HCT116 (cell line): ENCODE measurements at regions not wholly inside any gene's neighbourhood (a gene's known extent, or its start where the extent isn't known, plus 50 kb on each side); places are given as distances from the start of the nearest gene placed in this dataset.

ENCODE experiments used
- ATAC-seq: fragments of 200-7000 bp; cut with Tn5 transposase; 2 replicates; pipeline ENCODE4 v1.9.1; 2020; ENCODE audit warnings: mild to moderate bottlenecking, moderate library complexity
- BruUV-seq: library from RNA; stranded (reverse); fragments of 400-500 nt; replicated peaks from 2 replicates; lab custom pipeline; 2021; lab: Mats Ljungman, UMichigan
- CTCF ChIA-PET: fragments of 300-600 bp; sonication (Branson Sonifier 250); formaldehyde crosslinking; loops from one replicate; lab custom pipeline; 2021; ENCODE audit warnings: antibody characterized with exemption; lab: Charles Lee
- POLR2A ChIA-PET: fragments of 300-600, 350-600 bp; sonication (Branson Sonifier 250); formaldehyde crosslinking; loops from one replicate; lab custom pipeline; 2021; ENCODE audit warnings: antibody characterized with exemption; lab: Charles Lee
- RAD21 ChIA-PET, 2 experiments: fragments of 300-600 bp; sonication (Branson Sonifier 250); formaldehyde crosslinking; loops; one replicate each; lab custom pipeline; 2023; ENCODE audit warnings: low total read pairs in 2 of 2; ENCODE audit not compliant: uncharacterized antibody in 2 of 2, unreplicated experiment in 2 of 2, low non-redundant PET in 1 of 2; lab: Charles Lee
- DNase-seq: peaks from one replicate; pipeline ENCODE4 v3.0.0-alpha.2; 2010; ENCODE audit warnings: low read depth, low spot score
- H2AFZ ChIP-seq: fragments of 200-600 bp; shearing (Covaris generic), sonication (generic); 2 replicates; pipeline ENCODE4 v1.6.1; 2017; ENCODE audit warnings: low read depth, mixed run types, mixed read lengths, antibody characterized with exemption, low read length; ENCODE audit not compliant: poor library complexity, severe bottlenecking
- H3K27ac ChIP-seq: 2 replicates; pipeline ENCODE4 v1.5.1; 2012; ENCODE audit warnings: low read depth, low read length
- H3K27me3 ChIP-seq: fragments of 200-600 bp; sonication (generic); 2 replicates; pipeline ENCODE4 v1.6.1; 2016; ENCODE audit warnings: mixed run types, low read length, mixed read lengths; ENCODE audit not compliant: insufficient read depth
- H3K36me3 ChIP-seq, 2 experiments: fragments of 200-500 bp in 1 of 2; fragments of 200-600 bp in 1 of 2; sonication (Bioruptor generic) in 1 of 2; sonication (generic) in 1 of 2; 2 replicates each; pipeline versions ENCODE4 v1.5.1 to v1.6.1; 2014 to 2016; ENCODE audit warnings: low read length in 2 of 2, inconsistent platforms in 1 of 2, mixed read lengths in 1 of 2, mixed run types in 1 of 2; ENCODE audit not compliant: insufficient read depth in 2 of 2, control insufficient read depth in 1 of 2
- H3K4me1 ChIP-seq, 2 experiments: fragments of 200-600 bp in 1 of 2; sonication (generic) in 1 of 2; 2 replicates each; pipeline versions ENCODE4 v1.5.1 to v1.6.1; 2012 to 2017; ENCODE audit warnings: low read length in 2 of 2, inconsistent platforms in 1 of 2, mild to moderate bottlenecking in 1 of 2, mixed read lengths in 1 of 2, mixed run types in 1 of 2, moderate library complexity in 1 of 2; ENCODE audit not compliant: insufficient read depth in 2 of 2, control insufficient read depth in 1 of 2
- H3K4me2 ChIP-seq: fragments of 200-600 bp; sonication (generic); 2 replicates; pipeline ENCODE4 v1.6.1; 2017; ENCODE audit warnings: mixed run types, low read length, mixed read lengths
- H3K4me3 ChIP-seq, 2 experiments: fragments of 200-600 bp in 1 of 2; sonication (generic) in 1 of 2; replicated peaks in 1 of 2; 2 replicates each; pipeline ENCODE4 v1.5.1; 2011 to 2016; ENCODE audit warnings: low read length in 2 of 2, control low read depth in 1 of 2, low read depth in 1 of 2, mild to moderate bottlenecking in 1 of 2, mixed read lengths in 1 of 2, mixed run types in 1 of 2
- H3K79me2 ChIP-seq: fragments of 200-600 bp; sonication (generic); 2 replicates; pipeline ENCODE4 v1.6.1; 2017; ENCODE audit warnings: mild to moderate bottlenecking, mixed run types, low read length, moderate library complexity, mixed read lengths; ENCODE audit not compliant: insufficient read depth
- H3K9ac ChIP-seq: fragments of 200-600 bp; sonication (generic); 2 replicates; pipeline ENCODE4 v1.6.1; 2016; ENCODE audit warnings: low read length, mixed read lengths
- H3K9me2 ChIP-seq: fragments of 200-600 bp; sonication (generic), shearing (Covaris generic); 2 replicates; pipeline ENCODE4 v1.6.1; 2017; ENCODE audit warnings: mixed run types, mild to moderate bottlenecking, moderate library complexity; ENCODE audit not compliant: insufficient read depth
- H3K9me3 ChIP-seq, 2 experiments: fragments of 200-500 bp in 1 of 2; fragments of 200-600 bp in 1 of 2; sonication (Bioruptor generic) in 1 of 2; sonication (generic) in 1 of 2; 2 replicates each; pipeline ENCODE4 v1.6.1; 2014 to 2017; ENCODE audit warnings: low read length in 2 of 2, mixed read lengths in 2 of 2, inconsistent platforms in 1 of 2, low read depth in 1 of 2, mild to moderate bottlenecking in 1 of 2, mixed run types in 1 of 2, moderate library complexity in 1 of 2; ENCODE audit not compliant: control insufficient read depth in 1 of 2, insufficient read depth in 1 of 2
- H4K20me1 ChIP-seq: fragments of 200-600 bp; sonication (generic), shearing (Covaris generic); 2 replicates; pipeline ENCODE4 v1.6.1; 2017; ENCODE audit warnings: mixed run types, mild to moderate bottlenecking, moderate library complexity; ENCODE audit not compliant: insufficient read depth
- ATF3 ChIP-seq: IDR thresholded peaks from 2 replicates; pipeline ENCODE4 v1.6.1; 2012
- EGR1 ChIP-seq: IDR thresholded peaks from 2 replicates; pipeline ENCODE4 v1.6.1; 2012; ENCODE audit warnings: low read depth
- ELF1 ChIP-seq: IDR thresholded peaks from 2 replicates; pipeline ENCODE4 v1.6.1; 2012; ENCODE audit warnings: low read depth, borderline replicate concordance
- EZH2phosphoT487 ChIP-seq: fragments of 200-600 bp; IDR thresholded peaks from 2 replicates; pipeline ENCODE4 v1.6.1; 2018; ENCODE audit warnings: antibody characterized with exemption, borderline replicate concordance
- FOSL1 ChIP-seq: IDR thresholded peaks from 2 replicates; pipeline ENCODE4 v1.6.1; 2012; ENCODE audit warnings: low read depth
- JUND ChIP-seq: IDR thresholded peaks from 2 replicates; pipeline ENCODE4 v1.6.1; 2012
- MAX ChIP-seq: IDR thresholded peaks from 2 replicates; pipeline ENCODE4 v1.6.1; 2012
- REST ChIP-seq: IDR thresholded peaks from 2 replicates; pipeline ENCODE4 v1.6.1; 2012; ENCODE audit warnings: low read depth
- SIN3A ChIP-seq: IDR thresholded peaks from 2 replicates; pipeline ENCODE4 v1.6.1; 2012; ENCODE audit warnings: low read depth
- SRF ChIP-seq: IDR thresholded peaks from 2 replicates; pipeline ENCODE4 v1.6.1; 2012; ENCODE audit warnings: low read depth
- YY1 ChIP-seq: IDR thresholded peaks from 2 replicates; pipeline ENCODE4 v1.6.1; 2011; ENCODE audit warnings: low read length, low read depth, moderate library complexity, mild to moderate bottlenecking; ENCODE audit not compliant: insufficient replicate concordance; ENCODE audit errors: extremely low read depth
- ZBTB33 ChIP-seq: IDR thresholded peaks from 2 replicates; pipeline ENCODE4 v1.6.1; 2011; ENCODE audit warnings: mild to moderate bottlenecking, low read length, moderate library complexity; ENCODE audit not compliant: insufficient replicate concordance; ENCODE audit errors: extremely low read depth
- ZFX ChIP-seq: fragments of 450-650 bp; IDR thresholded peaks from 2 replicates; pipeline ENCODE4 v1.6.1; 2017
- ZNF274 ChIP-seq: fragments of 200-500 bp; sonication (Bioruptor generic); IDR thresholded peaks from 2 replicates; pipeline ENCODE4 v1.6.1; 2014; ENCODE audit warnings: mild to moderate bottlenecking, low read depth, low read length, inconsistent platforms
- intact Hi-C: fragments of 100-400 bp; cut with micrococcal nuclease; formaldehyde crosslinking; loops from 2 replicates; pipeline ENCODE4 v1.10.0; 2022

GRCh38 chr1:87542697-87543096, 214.0 kb downstream of the LMO4 start:
- Histone ChIP-seq H3K9me2 (no peaks in the 10 kb centered on the region), H3K27me3 (no peaks in the 10 kb centered on the region), H3K79me2 (no peaks in the 10 kb centered on the region), H3K9me3 (no peaks in the 10 kb centered on the region), H3K9ac (no peak overlapping the region), H3K4me3 (no peak overlapping the region), H2AFZ (no peak overlapping the region), H3K36me3 (no peaks in the 10 kb centered on the region), H4K20me1 (no peaks in the 10 kb centered on the region), H3K4me2 (no peak overlapping the region), H3K27ac (no peak overlapping the region), H3K4me1 (no peaks in the 10 kb centered on the region)
- ATAC-seq (no peak), DNase-seq (no peak)
- ChIA-PET RAD21 (no interaction called here), CTCF (no interaction called here), POLR2A (no interaction called here)
- no TSS peak for BruUV-seq
- intact Hi-C loops = no loop called here
- TF ChIP-seq ZNF274 (no peak), EGR1 (no peak), ZFX (no peak), ELF1 (no peak), REST (no peak)

GRCh38 chr1:87549738-87550137, 221.1 kb downstream of the LMO4 start:
- RAD21 ChIA-PET = no interaction called here
- Histone ChIP-seq H3K9ac (no peak overlapping the region), H3K79me2 (no peaks in the 10 kb centered on the region), H3K4me3 (no peak overlapping the region), H3K27ac (no peak overlapping the region), H3K9me3 (no peaks in the 10 kb centered on the region), H4K20me1 (no peaks in the 10 kb centered on the region), H3K9me2 (no peaks in the 10 kb centered on the region), H3K36me3 (no peaks in the 10 kb centered on the region), H3K4me1 (no peaks in the 10 kb centered on the region), H3K4me2 (no peak overlapping the region), H3K27me3 (no peaks in the 10 kb centered on the region), H2AFZ (no peak overlapping the region)
- CTCF ChIA-PET = no interaction called here
- DNase-seq (no peak), ATAC-seq (no peak)
- POLR2A ChIA-PET = no interaction called here
- intact Hi-C loops = no loop called here
- no TSS peak for BruUV-seq
- TF ChIP-seq FOSL1 (no peak), YY1 (no peak), SIN3A (no peak), SRF (no peak), MAX (no peak), EZH2phosphoT487 (no peak), JUND (no peak), EGR1 (no peak), ZBTB33 (no peak), ATF3 (no peak)
